IPS-15b (cell line): ENCODE measurements at regions not wholly inside any gene's neighbourhood (a gene's known extent, or its start where the extent isn't known, plus 50 kb on each side); places are given as distances from the start of the nearest gene placed in this dataset.

Experiments used
- H3K27me3 ChIP-seq: one replicate; pipeline ENCODE4 v1.6.1; 2013; ENCODE audit warnings: low read length; ENCODE audit not compliant: control insufficient read depth, insufficient read depth
- H3K36me3 ChIP-seq: one replicate; pipeline ENCODE4 v1.6.1; 2013; ENCODE audit warnings: low read length; ENCODE audit not compliant: control insufficient read depth, insufficient read depth
- H3K4me1 ChIP-seq: one replicate; pipeline ENCODE4 v1.6.1; 2013; ENCODE audit warnings: mild to moderate bottlenecking, low read length; ENCODE audit not compliant: control insufficient read depth, insufficient read depth
- H3K4me3 ChIP-seq: one replicate; pipeline ENCODE4 v1.5.1; 2013; ENCODE audit warnings: low read depth, low read length
- H3K9ac ChIP-seq: one replicate; pipeline ENCODE4 v1.6.1; 2013; ENCODE audit warnings: low read depth, mild to moderate bottlenecking, low read length
- H3K9me3 ChIP-seq: one replicate; pipeline ENCODE4 v1.6.1; 2013; ENCODE audit warnings: mild to moderate bottlenecking, low read length; ENCODE audit not compliant: control insufficient read depth, insufficient read depth

- Histone ChIP-seq H3K36me3 (no peaks in the 10 kb centered on the region), H3K9ac (no peak overlapping the region), H3K4me3 (no peak overlapping the region), H3K4me1 (peaks cover 16% of the 10 kb centered on the region), H3K27me3 (no peaks in the 10 kb centered on the region), H3K9me3 (no peaks in the 10 kb centered on the region)
These were observed 493.9 kb upstream of the PIK3C3 start for GRCh38 chr18:41461114-41461513.

GRCh38 chr18:41459656-41460055, 495.4 kb upstream of the PIK3C3 start:
- Histone ChIP-seq H3K4me3 (no peak overlapping the region), H3K4me1 (peaks cover 11% of the 10 kb centered on the region), H3K9ac (no peak overlapping the region), H3K9me3 (no peaks in the 10 kb centered on the region), H3K36me3 (no peaks in the 10 kb centered on the region), H3K27me3 (no peaks in the 10 kb centered on the region)

DNA sequence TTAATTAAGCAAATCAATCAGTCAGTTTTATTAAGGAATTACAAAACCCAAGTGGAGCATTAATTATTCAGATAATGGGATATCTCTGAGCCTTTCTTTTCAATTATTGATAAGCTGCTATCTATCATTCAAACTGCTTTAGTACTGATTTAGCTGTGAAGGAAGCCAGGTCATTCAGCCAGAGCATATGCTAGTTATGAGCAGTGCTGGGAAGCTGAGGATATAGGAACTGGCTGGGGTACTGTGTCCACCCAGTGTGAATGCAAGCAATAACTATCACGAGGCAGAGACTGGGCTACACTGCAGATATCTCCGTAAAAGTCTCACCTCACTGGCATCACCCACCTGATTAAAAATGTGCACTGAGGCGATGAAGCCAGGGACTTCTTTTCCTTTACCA, 496.7 kb upstream of the PIK3C3 start:
- H3K4me1 ChIP-seq = peaks cover 3% of the 10 kb centered on the region
- no peaks in the 10 kb centered on the region for H3K9me3 ChIP-seq
- H3K4me3 ChIP-seq = no peak overlapping the region
- no peaks in the 10 kb centered on the region for H3K27me3 ChIP-seq
- H3K9ac ChIP-seq = no peak overlapping the region
- H3K36me3 ChIP-seq = no peaks in the 10 kb centered on the region

DNA sequence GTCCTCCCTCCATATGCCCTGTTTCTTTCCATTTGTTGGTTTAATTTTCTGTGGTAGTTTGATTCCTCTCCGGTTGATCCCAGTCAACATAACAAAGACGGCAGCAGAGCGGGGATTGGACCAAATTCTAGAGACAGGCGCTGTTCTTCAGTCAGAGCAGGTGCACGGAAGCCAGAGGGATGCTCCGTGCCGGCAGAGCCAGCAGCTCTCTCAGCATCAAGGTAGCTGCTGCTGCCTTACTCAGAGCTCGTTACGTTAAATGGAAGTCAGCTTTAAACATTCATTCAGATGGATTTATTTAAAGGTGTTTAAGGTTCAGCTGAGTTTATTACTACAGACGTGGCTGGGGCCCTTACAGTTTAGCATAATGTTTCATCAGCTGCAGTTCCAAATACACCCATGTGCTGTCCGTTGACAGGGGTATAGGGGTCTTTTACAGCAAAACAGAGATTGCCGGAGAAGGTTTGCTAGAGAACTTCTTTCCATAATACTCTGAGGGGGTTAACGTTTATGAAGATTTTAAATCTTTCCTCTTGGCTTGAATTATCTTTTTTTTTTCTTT, 497.2 kb upstream of the PIK3C3 start:
- H3K4me3 ChIP-seq = no peak overlapping the region
- H3K4me1 ChIP-seq = peaks cover under 1% of the 10 kb centered on the region
- no peaks in the 10 kb centered on the region for H3K36me3 ChIP-seq
- no peaks in the 10 kb centered on the region for H3K9me3 ChIP-seq
- H3K27me3 ChIP-seq = no peaks in the 10 kb centered on the region
- no peak overlapping the region for H3K9ac ChIP-seq

DNA sequence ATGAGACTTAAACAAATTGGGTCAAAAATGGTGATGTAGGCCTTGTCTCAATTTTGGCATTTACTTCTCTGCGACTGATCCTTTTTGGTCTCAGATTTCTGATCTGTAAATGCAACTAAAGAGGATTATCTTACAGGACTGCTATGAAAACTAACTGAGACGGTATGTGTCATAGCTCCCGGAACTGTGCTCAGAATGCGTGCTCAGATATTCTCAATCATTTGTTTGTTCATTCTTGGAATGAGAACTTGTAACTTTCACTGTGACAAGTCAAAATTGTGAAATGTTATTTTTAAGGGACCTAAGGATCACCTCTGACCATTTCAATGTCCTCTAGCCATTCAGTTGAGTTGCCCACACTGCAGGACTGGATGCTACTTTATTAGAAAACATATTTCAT, 498.2 kb upstream of the PIK3C3 start:
- Histone ChIP-seq H3K9me3 (no peaks in the 10 kb centered on the region), H3K9ac (no peak overlapping the region), H3K36me3 (no peaks in the 10 kb centered on the region), H3K4me3 (no peak overlapping the region), H3K27me3 (no peaks in the 10 kb centered on the region), H3K4me1 (no peaks in the 10 kb centered on the region)

- H3K9ac ChIP-seq = no peak overlapping the region
- H3K36me3 ChIP-seq = no peaks in the 10 kb centered on the region
- H3K27me3 ChIP-seq = no peaks in the 10 kb centered on the region
- no peak overlapping the region for H3K4me3 ChIP-seq
- no peaks in the 10 kb centered on the region for H3K9me3 ChIP-seq
- no peaks in the 10 kb centered on the region for H3K4me1 ChIP-seq
These were observed 505.4 kb upstream of the PIK3C3 start for GRCh38 chr18:41449612-41450011.

- no peak overlapping the region for H3K9ac ChIP-seq
- no peaks in the 10 kb centered on the region for H3K36me3 ChIP-seq
- H3K4me1 ChIP-seq = no peaks in the 10 kb centered on the region
- no peaks in the 10 kb centered on the region for H3K9me3 ChIP-seq
- no peaks in the 10 kb centered on the region for H3K27me3 ChIP-seq
- H3K4me3 ChIP-seq = no peak overlapping the region
These were observed 510.1 kb upstream of the PIK3C3 start for GRCh38 chr18:41444943-41445342.

DNA sequence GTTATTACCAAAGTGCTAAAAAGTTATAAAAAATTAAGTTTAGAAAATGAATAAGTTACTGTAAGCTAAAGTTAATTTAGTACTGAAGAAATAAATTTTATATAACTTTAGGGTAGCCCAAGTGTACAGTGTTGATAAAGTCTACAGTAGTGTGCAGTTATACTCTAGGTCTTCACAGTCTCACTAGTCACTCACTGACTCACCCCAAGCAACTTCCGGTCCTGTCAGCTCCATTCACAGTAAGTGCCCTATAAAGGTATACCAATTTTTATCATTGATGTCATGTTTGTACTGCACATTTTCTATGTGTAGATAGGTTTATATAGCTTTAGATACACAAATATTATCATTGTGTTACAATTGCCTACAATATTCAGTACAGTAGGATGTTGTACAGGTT, 518.3 kb upstream of the PIK3C3 start:
- no peak overlapping the region for H3K9ac ChIP-seq
- H3K4me1 ChIP-seq = no peaks in the 10 kb centered on the region
- H3K36me3 ChIP-seq = no peaks in the 10 kb centered on the region
- no peaks in the 10 kb centered on the region for H3K27me3 ChIP-seq
- no peaks in the 10 kb centered on the region for H3K9me3 ChIP-seq
- H3K4me3 ChIP-seq = no peak overlapping the region

DNA sequence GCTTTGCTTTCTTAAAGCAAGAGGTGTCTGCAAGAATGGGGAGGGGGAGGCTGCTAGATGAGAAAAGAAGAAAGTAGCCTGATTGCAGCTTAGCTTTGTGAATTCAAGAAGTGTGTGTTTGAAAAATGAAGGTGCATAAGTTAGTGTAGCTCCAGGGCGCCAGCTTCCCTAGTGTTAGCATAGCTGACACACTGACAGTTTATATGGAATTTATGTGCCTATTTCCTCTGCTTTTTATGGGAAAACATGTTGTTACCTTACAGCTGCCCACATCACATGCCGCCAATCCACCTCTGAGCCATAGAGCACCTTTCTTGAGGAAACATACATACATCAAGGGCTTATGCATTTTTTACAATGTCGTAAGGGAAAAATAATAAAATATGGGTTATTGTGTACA, 536.4 kb upstream of the PIK3C3 start:
- no peaks in the 10 kb centered on the region for H3K36me3 ChIP-seq
- no peak overlapping the region for H3K9ac ChIP-seq
- no peaks in the 10 kb centered on the region for H3K9me3 ChIP-seq
- no peak overlapping the region for H3K4me3 ChIP-seq
- H3K4me1 ChIP-seq = no peaks in the 10 kb centered on the region
- H3K27me3 ChIP-seq = no peaks in the 10 kb centered on the region

DNA sequence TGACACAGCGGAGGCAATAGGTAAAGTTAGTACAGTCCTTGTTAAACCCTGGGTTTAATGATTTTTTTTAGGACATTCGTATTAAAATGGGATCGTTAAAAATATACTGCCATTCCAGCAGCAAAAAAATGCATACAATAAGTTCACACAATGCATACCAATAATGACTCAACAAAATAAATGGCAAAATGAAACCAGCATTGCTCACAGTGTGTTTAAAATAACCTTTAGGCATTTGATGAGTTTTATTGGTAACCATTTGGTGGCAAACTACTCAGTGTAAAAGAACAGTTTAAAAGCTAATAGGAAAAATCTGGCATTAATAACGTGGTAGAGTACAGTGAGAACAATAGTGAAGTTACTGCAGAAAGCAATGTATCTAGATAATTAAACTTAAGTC, 539.0 kb upstream of the PIK3C3 start:
- Histone ChIP-seq H3K4me3 (no peak overlapping the region), H3K36me3 (no peaks in the 10 kb centered on the region), H3K4me1 (no peaks in the 10 kb centered on the region), H3K9me3 (no peaks in the 10 kb centered on the region), H3K27me3 (no peaks in the 10 kb centered on the region), H3K9ac (no peak overlapping the region)

DNA sequence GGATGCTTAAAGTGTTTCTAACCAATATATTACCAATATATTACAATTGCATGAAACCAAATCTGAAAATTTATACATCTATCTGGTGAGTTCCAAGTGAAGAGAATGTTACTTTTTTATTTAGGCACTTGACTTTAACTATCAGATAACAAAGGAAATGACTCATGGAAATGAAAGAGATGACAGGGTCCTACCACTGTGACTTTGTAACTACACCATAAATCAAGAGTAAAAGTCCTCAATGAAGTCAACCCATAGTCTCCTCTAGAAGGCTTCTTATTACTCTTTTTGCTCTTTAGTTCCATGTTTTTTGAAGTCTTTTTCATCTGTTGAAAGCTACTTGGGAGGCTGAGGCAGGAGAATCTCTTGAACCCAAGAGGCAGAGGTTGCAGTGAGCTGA, 545.0 kb upstream of the PIK3C3 start:
- Histone ChIP-seq H3K9ac (no peak overlapping the region), H3K4me3 (no peak overlapping the region), H3K4me1 (no peaks in the 10 kb centered on the region), H3K36me3 (no peaks in the 10 kb centered on the region), H3K27me3 (no peaks in the 10 kb centered on the region), H3K9me3 (no peaks in the 10 kb centered on the region)

DNA sequence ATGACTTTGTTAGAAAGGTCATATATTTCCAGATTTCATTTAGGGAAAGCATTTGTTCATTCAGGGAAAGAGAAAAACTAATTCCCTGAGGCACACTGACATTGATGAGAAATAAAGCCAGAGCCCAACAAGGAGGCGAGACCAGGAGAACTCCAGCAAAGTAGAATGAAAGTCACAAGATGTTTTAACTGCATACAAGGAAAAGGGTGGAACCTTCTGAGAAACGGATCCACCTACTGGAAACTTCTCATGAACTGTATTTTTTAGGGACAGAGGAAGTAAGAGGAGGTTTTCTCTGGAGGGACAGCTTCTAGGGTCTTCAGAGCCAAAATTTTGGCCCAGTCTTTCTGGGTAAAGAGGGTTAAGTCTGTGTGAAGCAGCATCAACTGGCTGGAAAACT, 548.2 kb upstream of the PIK3C3 start:
- Histone ChIP-seq H3K4me1 (no peaks in the 10 kb centered on the region), H3K4me3 (no peak overlapping the region), H3K9me3 (no peaks in the 10 kb centered on the region), H3K9ac (no peak overlapping the region), H3K27me3 (no peaks in the 10 kb centered on the region), H3K36me3 (no peaks in the 10 kb centered on the region)

- Histone ChIP-seq H3K9me3 (no peaks in the 10 kb centered on the region), H3K36me3 (no peaks in the 10 kb centered on the region), H3K27me3 (no peaks in the 10 kb centered on the region), H3K9ac (no peak overlapping the region), H3K4me1 (no peaks in the 10 kb centered on the region), H3K4me3 (no peak overlapping the region)
These were observed 558.2 kb upstream of the PIK3C3 start for GRCh38 chr18:41396861-41397260.
